NCI-H2107 (cell line): ENCODE measurements at regions not wholly inside any gene's neighbourhood (a gene's known extent, or its start where the extent isn't known, plus 50 kb on each side); places are given as distances from the start of the nearest gene placed in this dataset.

Experiments
- DNase-seq: peaks from one replicate; lab custom pipeline; 2025; lab: John Stamatoyannopoulos, UW

DNA sequence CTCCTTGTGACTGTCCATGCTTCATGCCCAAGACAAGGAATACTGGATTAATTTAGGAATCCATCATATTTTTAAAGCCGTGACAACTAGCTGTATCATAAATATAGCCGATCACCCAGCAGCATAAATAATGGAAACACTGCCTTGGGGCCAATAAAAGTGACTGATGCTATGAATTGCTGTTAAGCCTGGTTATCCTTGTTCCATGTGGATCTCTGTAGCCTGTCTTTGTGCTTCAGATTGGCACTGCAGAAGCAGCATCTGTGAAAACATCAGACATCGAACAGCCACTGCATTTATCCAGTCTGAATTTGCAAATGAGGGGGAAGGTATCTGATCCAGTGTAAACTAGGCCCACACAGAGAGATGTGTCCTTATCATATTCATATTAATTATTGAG, 1181.8 kb downstream of the SORCS1 start:
- no peak for DNase-seq

DNA sequence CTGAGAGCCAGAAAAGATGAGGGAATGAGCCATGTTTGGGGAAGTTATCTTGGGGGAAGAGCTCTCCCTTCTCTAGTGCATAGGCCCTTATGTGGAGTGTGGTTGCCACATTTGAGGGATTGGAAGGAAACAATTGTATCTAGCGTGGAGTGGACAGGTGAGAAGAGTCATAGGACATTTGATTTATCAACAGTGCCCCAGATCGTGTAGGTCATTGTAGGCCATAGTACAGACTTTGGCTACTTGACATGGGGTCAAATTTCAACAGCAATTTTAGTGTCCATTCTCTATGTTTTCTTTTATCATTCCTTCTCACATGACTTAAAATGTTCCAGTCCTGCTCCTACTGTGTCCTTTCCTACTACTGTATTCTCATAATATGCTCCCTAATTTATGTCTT, 1182.8 kb downstream of the SORCS1 start:
- DNase-seq = no peak

- no peak for DNase-seq
These were observed 1189.6 kb downstream of the SORCS1 start for GRCh38 chr10:105974803-105975456.

- no peak for DNase-seq
These were observed 1190.6 kb downstream of the SORCS1 start for GRCh38 chr10:105973902-105974301.

GRCh38 chr10:105973360-105973759, 1191.1 kb downstream of the SORCS1 start:
- no peak for DNase-seq

DNA sequence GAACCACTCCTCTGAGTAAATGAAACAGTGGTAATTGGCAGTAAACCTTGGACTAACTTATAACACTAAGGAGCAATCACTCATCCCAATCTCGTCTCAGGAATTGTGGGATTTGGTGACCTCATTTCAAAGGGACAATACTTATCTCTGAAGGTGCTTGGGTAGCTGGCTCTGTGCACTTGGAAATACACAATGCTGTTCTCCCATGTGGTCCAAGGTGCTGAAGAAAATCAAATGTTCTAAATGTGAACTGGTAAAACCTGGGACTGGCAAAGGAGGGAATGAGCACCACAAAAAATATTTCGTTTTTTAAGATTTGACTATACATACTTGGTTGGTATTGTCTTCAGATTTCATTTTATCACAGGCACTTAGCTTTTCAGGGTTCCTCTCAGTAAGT, 1193.0 kb downstream of the SORCS1 start:
- DNase-seq = no peak

- no peak for DNase-seq
These were observed 1194.6 kb downstream of the SORCS1 start for GRCh38 chr10:105969884-105970377.

DNA sequence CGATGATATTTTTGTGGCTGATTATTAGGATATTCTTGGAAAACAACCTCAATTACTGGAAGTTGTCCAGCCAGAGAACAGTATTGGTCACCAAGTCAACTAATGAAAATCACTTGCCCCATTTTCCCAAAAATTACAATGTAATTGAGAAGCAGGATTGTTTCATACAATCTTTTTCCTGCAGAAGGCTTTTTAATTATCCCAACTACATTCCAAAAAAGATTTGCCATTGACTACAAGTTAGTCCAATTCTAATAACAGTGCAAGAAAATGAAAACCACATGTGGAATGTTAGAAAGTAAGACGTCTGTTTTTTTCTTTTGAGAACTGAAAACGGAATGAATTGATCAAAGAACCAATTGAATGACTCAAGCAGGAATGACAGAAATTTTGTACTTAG, 1195.8 kb downstream of the SORCS1 start:
- no peak for DNase-seq

GRCh38 chr10:105967256-105967655, 1197.2 kb downstream of the SORCS1 start:
- no peak for DNase-seq

DNA sequence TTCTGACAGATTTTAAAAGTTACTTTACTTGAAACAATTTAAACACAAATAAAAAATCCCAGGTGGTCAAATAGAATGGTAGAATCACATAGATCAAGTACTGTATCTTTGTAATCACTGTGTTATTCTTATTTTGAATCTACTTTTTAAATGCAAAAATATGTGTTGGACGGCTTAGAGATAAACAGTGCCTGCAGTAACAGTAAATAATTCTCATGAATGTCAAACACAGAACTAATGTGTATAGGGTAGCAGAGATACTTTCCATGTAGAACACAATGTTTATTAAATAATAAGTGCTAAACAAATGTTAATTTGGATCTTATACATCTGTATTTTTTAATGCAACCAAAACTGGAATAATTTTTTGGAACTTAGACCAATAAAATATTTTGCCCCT, 1199.4 kb downstream of the SORCS1 start:
- no peak for DNase-seq

DNA sequence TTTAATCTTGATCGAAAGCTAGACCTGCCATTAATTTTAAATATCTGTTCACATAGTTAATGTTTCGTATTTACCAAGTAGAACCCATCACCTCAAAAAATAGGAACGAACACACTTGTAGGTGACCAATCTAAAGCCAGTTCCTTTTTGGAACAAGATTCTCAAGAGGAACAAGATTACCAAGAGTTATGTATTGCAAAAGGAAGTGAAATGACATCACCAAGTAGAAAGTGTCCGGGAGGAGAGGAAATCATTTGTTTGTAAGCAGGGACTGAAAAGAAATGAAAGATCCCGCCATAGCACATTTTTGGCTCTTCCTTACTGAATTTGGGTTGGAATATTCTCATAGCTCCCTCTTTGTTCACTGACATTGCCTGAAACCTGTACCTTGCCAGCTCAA, 1200.5 kb downstream of the SORCS1 start:
- DNase-seq = no peak

GRCh38 chr10:105963334-105963884, 1201.1 kb downstream of the SORCS1 start:
- DNase-seq = no peak

- DNase-seq = no peak
These were observed 1208.0 kb downstream of the SORCS1 start for GRCh38 chr10:105956550-105956949.

GRCh38 chr10:105953861-105954260, 1210.6 kb downstream of the SORCS1 start:
- no peak for DNase-seq

GRCh38 chr10:105953056-105953455, 1211.5 kb downstream of the SORCS1 start:
- no peak for DNase-seq

- DNase-seq = no peak
These were observed 1212.4 kb downstream of the SORCS1 start for GRCh38 chr10:105952153-105952552.

DNA sequence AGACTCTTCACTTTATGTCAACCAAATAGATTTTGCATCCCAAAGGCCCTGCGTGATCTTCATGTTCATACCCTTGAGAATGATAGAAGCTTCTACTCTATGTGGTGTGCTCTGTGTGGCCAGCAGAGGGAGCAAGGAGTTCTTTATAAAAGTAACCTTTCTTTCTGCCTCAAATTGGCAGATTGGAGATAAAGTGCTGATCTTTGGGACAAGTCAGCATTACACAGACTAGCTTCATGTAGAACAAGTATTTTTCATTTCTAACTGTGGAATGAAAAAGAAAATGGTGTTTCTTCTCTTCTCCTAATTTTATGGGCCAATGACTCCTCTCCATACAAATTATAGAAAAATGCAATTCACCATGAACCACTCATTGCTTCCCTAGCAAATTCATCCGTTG, 1214.1 kb downstream of the SORCS1 start:
- DNase-seq = no peak

DNA sequence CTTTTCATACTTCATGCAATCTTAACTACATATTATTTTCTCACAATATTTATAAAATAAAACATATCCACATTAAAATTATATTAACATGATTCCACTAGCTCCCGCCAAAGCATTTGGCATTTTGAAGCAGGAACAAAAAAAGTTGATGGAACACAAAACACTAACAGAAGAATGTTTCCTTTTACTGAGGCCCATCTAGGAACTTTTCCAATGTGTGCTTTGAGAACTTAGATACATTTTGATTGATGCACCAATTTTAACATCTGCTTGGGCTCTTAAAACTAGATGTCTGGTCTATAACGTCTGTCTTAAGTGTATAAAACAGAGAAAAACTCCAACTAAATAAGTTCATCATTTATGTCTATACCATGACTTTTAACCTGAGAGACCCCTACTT, 1214.8 kb downstream of the SORCS1 start:
- DNase-seq = no peak

GRCh38 chr10:105925045-105925785, 1239.3 kb downstream of the SORCS1 start:
- DNase-seq = no peak

DNA sequence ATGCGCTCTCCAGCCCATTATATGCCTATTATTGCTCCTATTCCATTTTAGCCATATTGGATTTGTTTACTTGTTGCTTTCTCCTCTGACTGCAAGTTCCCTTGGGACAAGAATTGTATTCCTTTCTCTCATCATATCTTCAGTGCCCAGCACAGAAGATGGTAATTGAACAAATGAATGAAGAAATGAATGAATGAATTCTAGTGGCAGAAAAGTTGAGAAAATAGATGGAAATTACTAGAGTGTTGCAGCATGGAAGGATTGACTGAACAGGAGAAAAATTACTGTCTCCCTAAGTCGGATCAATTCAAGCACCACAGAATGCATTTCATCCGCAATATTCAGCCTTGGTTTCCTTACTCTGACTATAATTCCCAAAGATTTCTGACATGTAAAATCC, 1243.2 kb downstream of the SORCS1 start:
- no peak for DNase-seq

DNA sequence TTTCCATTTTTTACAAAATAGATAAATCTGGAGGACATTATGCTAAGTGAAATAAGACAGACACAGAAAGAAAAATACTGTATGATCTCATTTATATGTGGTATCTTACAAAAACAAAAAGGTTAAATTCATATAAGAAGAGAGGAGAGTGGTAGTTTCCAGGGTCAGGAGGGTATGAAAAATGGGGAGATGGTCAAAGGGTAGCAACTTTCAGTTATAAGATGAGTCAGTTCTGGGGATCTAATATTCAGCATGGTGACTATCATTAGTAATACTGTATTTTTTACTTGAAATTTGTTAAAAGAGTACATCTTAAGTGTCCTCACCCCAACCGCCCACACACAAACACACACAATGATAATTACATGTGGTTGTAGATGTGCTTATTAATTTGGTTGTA, 1250.1 kb downstream of the SORCS1 start:
- DNase-seq = no peak

GRCh38 chr10:105908701-105909100, 1255.8 kb downstream of the SORCS1 start:
- no peak for DNase-seq

DNA sequence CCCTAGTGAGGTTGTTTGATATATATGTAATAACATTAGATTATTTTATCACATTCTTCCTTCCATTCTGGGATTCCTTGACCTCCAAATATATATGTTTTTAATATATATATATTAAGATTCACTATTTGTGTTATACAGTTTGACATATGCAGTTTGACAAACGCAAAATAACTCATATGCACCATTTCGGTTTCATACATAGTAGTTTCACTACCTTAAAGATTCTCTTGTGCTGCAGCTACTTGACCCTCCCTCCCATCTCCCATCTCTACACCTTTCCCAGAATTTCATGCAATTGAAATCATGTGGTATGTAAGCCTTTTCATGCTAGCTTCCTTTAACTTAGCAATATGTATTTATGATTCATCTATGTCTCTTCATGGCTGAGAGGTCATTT, 1244.4 kb downstream of the SORCS3 start:
- DNase-seq = no peak
